Gastrocnemius medialis (tissue), 4 donors: ENCODE measurements at regions not wholly inside any gene's neighbourhood (a gene's known extent, or its start where the extent isn't known, plus 50 kb on each side); places are given as distances from the start of the nearest gene placed in this dataset.

Experiments
- ATAC-seq, 2 donors: fragments of 150-250 bp; one replicate each; pipeline ENCODE4 v1.9.1; 2016
- DNase-seq, 2 donors: peaks; one replicate each; pipeline ENCODE4 v3.0.0-alpha.2; 2019
- H3K27ac ChIP-seq, 4 donors: fragments of 200-600 bp; sonication (generic); 1 replicate in 1 of 4; 2 replicates in 3 of 4; pipeline ENCODE4 v1.5.1; 2016 to 2018; ENCODE audit warnings: mild to moderate bottlenecking in 2 of 4, moderate library complexity in 1 of 4
- H3K27me3 ChIP-seq, 3 donors: fragments of 200-600 bp; sonication (generic) in 2 of 3; 1 replicate in 1 of 3; 2 replicates in 2 of 3; pipeline versions ENCODE4 v1.5.1 to v1.6.0; 2016 to 2019; ENCODE audit warnings: mild to moderate bottlenecking in 1 of 3, moderate library complexity in 1 of 3
- H3K36me3 ChIP-seq, 2 donors: fragments of 200-600 bp; sonication (generic) in 1 of 2; one replicate each; pipeline ENCODE4 v1.5.1; 2017 to 2018
- H3K4me1 ChIP-seq, 2 donors: fragments of 200-600 bp; sonication (generic) in 1 of 2; one replicate each; pipeline ENCODE4 v1.5.1; 2016 to 2017; ENCODE audit warnings: mild to moderate bottlenecking in 2 of 2
- H3K4me3 ChIP-seq, 4 donors: fragments of 200-600 bp; sonication (generic) in 3 of 4; 1 replicate in 1 of 4; 2 replicates in 3 of 4; pipeline ENCODE4 v1.5.1; 2016 to 2019; ENCODE audit warnings: mild to moderate bottlenecking in 2 of 4
- H3K9me3 ChIP-seq, 3 donors: fragments of 200-600 bp; sonication (generic) in 2 of 3; 1 replicate in 1 of 3; 2 replicates in 2 of 3; pipeline ENCODE4 v1.5.1; 2016 to 2019
- CTCF ChIP-seq, 5 experiments: fragments of 450-650 bp in 3 of 5; fragments of 200-600 bp in 2 of 5; sonication (generic) in 2 of 5; IDR thresholded peaks in 4 of 5; conservative IDR thresholded peaks in 1 of 5; 1 replicate in 4 of 5; 2 replicates in 1 of 5; pipeline ENCODE4 v1.5.1; 2016 to 2019; ENCODE audit warnings: antibody characterized with exemption in 5 of 5, mild to moderate bottlenecking in 3 of 5, moderate library complexity in 3 of 5
- POLR2A ChIP-seq, 2 donors: fragments of 450-650 bp; IDR thresholded peaks; one replicate each; pipeline ENCODE4 v1.6.1; 2017; ENCODE audit warnings: antibody characterized with exemption in 2 of 2, mild to moderate bottlenecking in 2 of 2, moderate library complexity in 2 of 2
- in situ Hi-C, 4 donors: fragments of 200-750 bp; cut with MboI; loops; one replicate each; pipeline versions ENCODE4 v1.15.0 to v1.8.0; 2017; ENCODE audit warnings: low sequenced_read_pairs in 4 of 4
- intact Hi-C: fragments of 100-400 bp; cut with DNase I; formaldehyde crosslinking; loops from one replicate; pipeline ENCODE4 v1.15.1; 2023; ENCODE audit warnings: low total_unique reads

DNA sequence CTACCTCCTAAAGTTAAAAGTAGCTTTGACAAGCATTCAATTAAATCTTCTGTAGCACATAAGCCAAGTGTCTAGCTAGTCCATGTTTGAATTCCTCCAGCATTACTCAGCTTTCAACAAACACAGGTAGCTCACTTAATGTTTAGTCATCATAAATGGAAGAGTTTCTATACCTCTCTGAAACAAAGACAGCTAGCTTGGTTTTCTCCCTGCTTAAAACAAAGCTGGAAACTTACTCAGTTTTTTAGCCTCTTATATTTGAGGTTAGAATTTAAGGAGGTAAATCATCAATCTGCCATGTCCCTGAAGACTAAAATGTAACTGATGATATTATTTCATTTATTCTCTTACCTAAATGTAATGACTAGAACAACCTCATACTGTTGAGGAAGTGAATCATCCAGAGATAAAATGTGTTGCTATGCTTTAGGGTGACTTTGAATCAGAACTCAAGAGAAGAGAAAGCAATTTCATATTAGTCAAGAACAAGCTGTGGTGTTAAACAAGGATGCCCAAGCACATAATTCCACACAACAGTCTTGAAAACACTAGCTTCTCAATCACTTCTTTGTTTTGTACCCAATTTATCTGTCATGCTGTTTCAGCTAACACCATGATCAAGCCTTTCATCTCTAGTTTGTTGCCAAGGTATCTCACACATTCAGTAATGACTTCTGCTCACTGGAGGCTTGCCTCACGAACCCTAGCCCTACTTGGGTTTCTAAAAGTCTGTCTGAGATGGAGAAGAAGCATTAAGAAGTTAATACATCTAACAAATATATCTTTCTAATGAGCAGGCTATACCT lies 251.9 kb downstream of the EPM2A start:
- no peaks in the 10 kb centered on the region for H3K4me1 ChIP-seq

GRCh38 chr6:145485288-145485687 lies 250.0 kb downstream of the EPM2A start:
- Histone ChIP-seq H3K9me3 (no peaks in the 10 kb centered on the region), H3K27me3 (no peaks in the 10 kb centered on the region), H3K36me3 (no peaks in the 10 kb centered on the region), H3K27ac (no peak overlapping the region), H3K4me1 (no peaks in the 10 kb centered on the region), H3K4me3 (no peak overlapping the region)
- DNase-seq: no peak
- in situ Hi-C loops (no loop called here), intact Hi-C loops (no loop called here)
- ATAC-seq: no peak
- TF ChIP-seq POLR2A (IDR thresholded peaks at IDR 0.05): no peak
- TF ChIP-seq CTCF (IDR thresholded peaks at IDR 0.05 in 4 of 5, conservative IDR thresholded peaks at IDR 0.05 in 1 of 5): no peak

More for the DNA sequence above, 251.9 kb downstream of the EPM2A start:
- Histone ChIP-seq H3K27me3 (no peaks in the 10 kb centered on the region), H3K9me3 (no peaks in the 10 kb centered on the region), H3K27ac (no peak overlapping the region), H3K4me3 (no peak overlapping the region), H3K36me3 (no peaks in the 10 kb centered on the region)
- in situ Hi-C loops (no loop called here), intact Hi-C loops (no loop called here)
- ATAC-seq (no peak), DNase-seq (no peak)
- TF ChIP-seq CTCF (IDR thresholded peaks at IDR 0.05 in 4 of 5, conservative IDR thresholded peaks at IDR 0.05 in 1 of 5): no peak
- no peak for TF ChIP-seq POLR2A (IDR thresholded peaks at IDR 0.05)

DNA sequence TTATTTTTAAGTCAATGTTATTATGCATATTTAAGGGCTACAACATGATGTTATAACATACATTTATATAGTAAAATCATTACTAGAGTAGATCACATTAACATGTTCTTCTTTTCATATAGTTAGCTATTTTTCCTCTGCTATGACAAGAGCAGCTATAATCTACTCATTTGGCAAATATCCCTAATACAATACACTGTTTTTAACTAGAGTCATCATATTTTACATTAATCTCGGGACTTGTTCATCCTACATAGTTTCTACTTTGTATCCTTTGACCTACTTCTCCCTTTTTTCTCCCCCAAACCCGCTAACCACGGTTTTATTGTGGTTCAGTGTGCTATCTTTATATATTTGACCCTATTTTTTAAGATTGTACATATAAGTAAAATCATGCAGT lies 249.0 kb downstream of the EPM2A start:
- in situ Hi-C loops: no loop called here
- no peaks in the 10 kb centered on the region for H3K4me1 ChIP-seq
- TF ChIP-seq CTCF (IDR thresholded peaks at IDR 0.05 in 4 of 5, conservative IDR thresholded peaks at IDR 0.05 in 1 of 5): no peak
- no peak for TF ChIP-seq POLR2A (IDR thresholded peaks at IDR 0.05)
- no peaks in the 10 kb centered on the region for H3K9me3 ChIP-seq
- H3K27ac ChIP-seq: no peak overlapping the region
- no peak overlapping the region for H3K4me3 ChIP-seq
- DNase-seq (no peak), ATAC-seq (no peak)
- H3K27me3 ChIP-seq: no peaks in the 10 kb centered on the region
- intact Hi-C loops: no loop called here
- no peaks in the 10 kb centered on the region for H3K36me3 ChIP-seq

- no peak for ATAC-seq
- no peak for DNase-seq
- Histone ChIP-seq H3K4me3 (no peak overlapping the region), H3K27ac (no peak overlapping the region), H3K4me1 (no peaks in the 10 kb centered on the region), H3K27me3 (no peaks in the 10 kb centered on the region), H3K9me3 (no peaks in the 10 kb centered on the region), H3K36me3 (no peaks in the 10 kb centered on the region)
- intact Hi-C loops: no loop called here
- no peak for TF ChIP-seq POLR2A (IDR thresholded peaks at IDR 0.05)
- TF ChIP-seq CTCF (IDR thresholded peaks at IDR 0.05 in 4 of 5, conservative IDR thresholded peaks at IDR 0.05 in 1 of 5): no peak
- in situ Hi-C loops: no loop called here
These were observed 245.7 kb downstream of the EPM2A start for GRCh38 chr6:145489583-145489982.

- ATAC-seq (no peak), DNase-seq (no peak)
- no peaks in the 10 kb centered on the region for H3K27me3 ChIP-seq
- no peak overlapping the region for H3K4me3 ChIP-seq
- TF ChIP-seq POLR2A (IDR thresholded peaks at IDR 0.05): no peak
- TF ChIP-seq CTCF (IDR thresholded peaks at IDR 0.05 in 4 of 5, conservative IDR thresholded peaks at IDR 0.05 in 1 of 5): no peak
- in situ Hi-C loops (no loop called here), intact Hi-C loops (no loop called here)
- no peaks in the 10 kb centered on the region for H3K9me3 ChIP-seq
- no peak overlapping the region for H3K27ac ChIP-seq
- no peaks in the 10 kb centered on the region for H3K4me1 ChIP-seq
- no peaks in the 10 kb centered on the region for H3K36me3 ChIP-seq
These were observed 245.3 kb downstream of the EPM2A start for GRCh38 chr6:145490068-145490467.
